ENCODE measurements at regions not wholly inside any gene's neighbourhood (a gene's known extent, or its start where the extent isn't known, plus 50 kb on each side); places are given as distances from the start of the nearest gene placed in this dataset.

DNA sequence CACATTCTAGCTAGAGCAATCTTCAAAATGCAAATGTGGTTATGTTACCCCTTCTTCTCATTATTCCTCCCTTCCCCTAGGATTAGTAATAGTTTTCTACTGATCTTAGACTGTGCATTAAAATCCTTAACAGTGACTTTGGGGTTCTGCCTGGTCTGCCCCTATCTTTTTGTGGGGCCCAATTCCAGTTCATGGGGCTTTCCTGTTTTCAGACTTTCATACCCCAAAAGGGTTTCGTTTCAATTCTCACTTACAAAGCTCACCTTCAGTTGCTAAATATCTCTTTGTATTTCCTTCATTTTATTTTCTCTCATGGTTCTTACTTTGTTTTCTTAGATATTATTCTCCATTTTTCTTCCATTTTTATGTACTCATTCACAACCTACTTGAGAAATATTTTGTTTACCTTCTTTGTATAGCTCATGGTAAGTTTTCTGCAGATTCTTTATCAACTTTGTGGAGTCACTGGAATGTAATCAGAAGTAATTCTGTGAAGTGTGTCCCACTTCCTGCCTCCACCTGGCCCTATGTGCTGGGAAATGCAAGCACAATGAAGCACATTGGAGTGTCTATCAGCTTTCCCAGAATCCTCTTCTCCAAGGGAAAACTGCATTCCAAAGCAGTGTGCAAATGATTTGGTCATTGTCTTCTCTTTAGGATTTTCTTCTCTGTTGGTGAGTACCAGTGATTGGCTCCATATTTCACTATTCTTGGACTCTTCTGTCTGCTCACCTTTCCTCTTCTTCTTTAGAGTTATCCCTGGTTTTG is 350.2 kb downstream of the ZNF326 start:
- no peak overlapping the region for H3K4me3 ChIP-seq (ENCODE audit: low read depth, low read length)
- TF ChIP-seq, protein P1, sequence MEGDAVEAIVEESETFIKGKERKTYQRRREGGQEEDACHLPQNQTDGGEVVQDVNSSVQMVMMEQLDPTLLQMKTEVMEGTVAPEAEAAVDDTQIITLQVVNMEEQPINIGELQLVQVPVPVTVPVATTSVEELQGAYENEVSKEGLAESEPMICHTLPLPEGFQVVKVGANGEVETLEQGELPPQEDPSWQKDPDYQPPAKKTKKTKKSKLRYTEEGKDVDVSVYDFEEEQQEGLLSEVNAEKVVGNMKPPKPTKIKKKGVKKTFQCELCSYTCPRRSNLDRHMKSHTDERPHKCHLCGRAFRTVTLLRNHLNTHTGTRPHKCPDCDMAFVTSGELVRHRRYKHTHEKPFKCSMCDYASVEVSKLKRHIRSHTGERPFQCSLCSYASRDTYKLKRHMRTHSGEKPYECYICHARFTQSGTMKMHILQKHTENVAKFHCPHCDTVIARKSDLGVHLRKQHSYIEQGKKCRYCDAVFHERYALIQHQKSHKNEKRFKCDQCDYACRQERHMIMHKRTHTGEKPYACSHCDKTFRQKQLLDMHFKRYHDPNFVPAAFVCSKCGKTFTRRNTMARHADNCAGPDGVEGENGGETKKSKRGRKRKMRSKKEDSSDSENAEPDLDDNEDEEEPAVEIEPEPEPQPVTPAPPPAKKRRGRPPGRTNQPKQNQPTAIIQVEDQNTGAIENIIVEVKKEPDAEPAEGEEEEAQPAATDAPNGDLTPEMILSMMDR (conservative IDR thresholded peaks at IDR 0.05; ENCODE audit: low read depth, low read length), result no peak
- DNase-seq (ENCODE audit: low read depth), result no peak

DNA sequence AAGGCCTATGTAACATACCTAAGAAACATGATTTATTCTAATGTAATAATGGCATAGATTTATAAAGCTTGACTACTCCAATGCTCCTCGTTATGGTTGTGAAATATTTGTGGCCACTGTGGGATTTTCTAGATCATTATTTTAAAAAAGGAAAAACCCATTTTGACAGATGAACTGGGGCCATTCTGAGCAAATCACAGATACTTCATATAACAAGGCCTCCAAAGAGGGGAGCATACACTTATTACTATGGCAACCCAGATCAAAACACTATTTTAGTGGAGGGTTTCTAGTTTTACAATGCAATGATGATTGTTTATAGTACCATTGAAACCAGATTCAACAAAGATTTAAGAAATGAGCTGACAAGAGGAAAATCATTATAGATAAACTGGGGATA is 346.6 kb downstream of the ZNF326 start:
- DNase-seq (ENCODE audit: low read depth), result no peak
- TF ChIP-seq, protein P1 (conservative IDR thresholded peaks at IDR 0.05; ENCODE audit: low read depth, low read length), result no peak
- no peak overlapping the region for H3K4me3 ChIP-seq (ENCODE audit: low read depth, low read length)

DNA sequence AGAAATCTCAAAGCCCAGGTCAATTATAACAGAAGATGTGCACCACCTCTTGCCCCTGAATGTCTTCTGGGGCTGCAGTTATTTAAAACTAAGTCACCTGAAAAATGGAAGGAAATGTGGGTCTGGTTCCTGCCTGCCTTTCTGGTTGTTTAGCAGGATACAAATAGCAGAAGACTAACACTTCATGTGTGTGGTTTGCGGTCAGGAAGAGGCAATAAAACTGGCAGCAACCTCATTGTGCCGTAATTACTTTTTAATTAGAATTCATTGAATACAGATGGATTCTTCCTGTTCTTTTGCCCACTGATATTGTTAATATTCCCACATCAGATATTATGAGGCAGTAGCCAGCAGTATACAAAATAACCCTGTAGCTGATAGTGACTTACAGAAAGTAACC is 345.7 kb downstream of the ZNF326 start:
- TF ChIP-seq, protein P1 (conservative IDR thresholded peaks at IDR 0.05; ENCODE audit: low read depth, low read length), result no peak
- no peak for DNase-seq (ENCODE audit: low read depth)
- no peak overlapping the region for H3K4me3 ChIP-seq (ENCODE audit: low read depth, low read length)

DNA sequence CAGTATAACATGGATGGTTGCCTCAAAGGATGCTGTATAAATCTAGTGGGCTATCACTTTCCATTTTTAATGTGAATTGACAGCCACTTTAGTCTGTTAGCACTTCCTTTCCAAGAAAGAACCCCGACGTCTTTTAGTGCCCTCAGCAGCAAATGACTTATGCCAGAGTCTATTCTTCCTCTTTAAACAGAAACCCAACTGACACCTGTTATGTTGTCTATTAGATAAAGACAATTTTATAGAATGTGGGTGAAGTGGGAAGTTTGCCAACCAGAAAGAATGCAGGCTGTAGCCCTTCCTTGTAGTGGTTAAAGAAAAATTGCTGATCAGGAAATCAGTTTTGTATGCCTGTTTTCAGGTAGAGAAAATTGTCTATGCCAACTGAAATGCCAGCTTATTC is 344.9 kb downstream of the ZNF326 start:
- no peak for DNase-seq (ENCODE audit: low read depth)
- no peak overlapping the region for H3K4me3 ChIP-seq (ENCODE audit: low read depth, low read length)
- TF ChIP-seq, protein P1 (conservative IDR thresholded peaks at IDR 0.05; ENCODE audit: low read depth, low read length), result no peak

DNA sequence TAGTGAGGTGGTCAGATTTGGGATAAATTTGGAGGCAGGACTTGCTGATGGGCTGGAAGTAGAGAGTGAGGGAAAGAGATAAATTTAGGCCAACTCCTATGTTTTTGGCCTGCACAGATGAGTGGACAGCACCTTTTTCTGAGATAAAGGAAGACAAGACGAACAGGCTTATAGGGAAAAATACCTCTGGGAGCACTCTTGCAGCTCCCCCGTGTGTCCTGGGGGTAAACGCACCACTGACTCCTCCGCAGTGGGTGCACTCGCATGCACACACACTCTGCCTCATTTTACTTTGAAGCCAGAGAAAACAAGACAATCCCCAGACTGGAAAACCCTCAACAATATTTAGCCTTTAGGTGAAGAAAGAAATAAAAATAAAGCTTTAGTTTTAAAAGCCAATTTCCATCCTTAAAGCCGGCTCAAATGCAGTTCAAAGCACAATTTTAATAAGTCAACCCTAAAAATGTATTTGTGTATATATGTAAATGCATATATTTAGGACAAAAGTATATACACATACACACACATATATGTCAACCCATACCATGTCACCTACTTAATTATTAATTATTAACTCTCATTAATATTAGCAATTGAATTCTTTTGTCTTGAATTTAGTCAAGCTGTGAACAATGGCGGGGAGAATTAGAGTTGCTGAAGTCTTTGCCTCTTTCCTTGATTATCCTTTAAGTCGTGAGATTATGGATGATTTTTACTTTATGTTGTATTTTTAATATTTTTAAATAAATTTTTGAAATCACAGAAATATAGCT is 341.8 kb downstream of the ZNF326 start:
- no peak for DNase-seq (ENCODE audit: low read depth)
- TF ChIP-seq, protein P1 (conservative IDR thresholded peaks at IDR 0.05; ENCODE audit: low read depth, low read length), result no peak
- no peak overlapping the region for H3K4me3 ChIP-seq (ENCODE audit: low read depth, low read length)

DNA sequence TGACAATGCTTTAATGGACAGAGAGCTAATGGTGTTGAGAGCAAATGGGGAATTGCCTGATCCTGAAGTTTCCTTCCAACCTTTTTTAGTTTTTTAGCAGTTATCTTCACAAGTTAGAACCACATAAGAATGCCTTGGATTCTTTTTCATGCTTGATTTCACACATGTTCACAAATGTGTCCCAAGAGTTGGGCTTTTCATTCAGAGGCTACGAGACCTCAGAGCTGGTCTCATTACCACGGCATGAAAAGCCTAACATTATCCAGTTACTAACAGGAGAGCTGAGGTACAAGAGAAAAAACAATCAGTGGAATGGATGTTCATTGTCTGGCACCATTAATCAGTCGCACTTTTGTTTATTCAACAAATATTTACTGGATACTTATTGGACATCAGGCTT is 340.6 kb downstream of the ZNF326 start:
- no peak overlapping the region for H3K4me3 ChIP-seq (ENCODE audit: low read depth, low read length)
- peak; percentile 12 for DNase-seq (ENCODE audit: low read depth)
- TF ChIP-seq, protein P1 (conservative IDR thresholded peaks at IDR 0.05; ENCODE audit: low read depth, low read length), result no peak

Data from epithelial cell of proximal tubule (primary cell).